ENCODE measurements at regions not wholly inside any gene's neighbourhood (a gene's known extent, or its start where the extent isn't known, plus 50 kb on each side); places are given as distances from the start of the nearest gene placed in this dataset.

DNA sequence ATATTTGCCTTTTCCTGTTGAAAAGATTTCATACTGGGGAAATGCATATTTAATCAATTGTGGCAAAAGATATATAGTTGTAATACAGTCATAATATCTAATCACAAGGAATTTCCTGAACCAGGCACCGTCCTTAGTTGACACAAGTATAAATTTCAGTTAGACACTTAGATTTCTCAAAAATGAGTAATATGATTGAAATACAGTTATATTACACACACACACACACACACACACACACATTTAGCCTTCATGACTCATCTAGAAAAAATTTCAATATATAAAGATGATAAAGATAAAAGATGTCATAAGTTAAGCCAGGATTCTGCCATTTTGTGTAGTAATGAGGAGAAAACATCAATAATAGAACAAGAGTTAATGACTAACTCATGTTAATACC is 258.4 kb upstream of the ZNF804A start:
- H3K27ac ChIP-seq (ENCODE audit: low read length): no peak overlapping the region
- no peaks in the 10 kb centered on the region for H3K79me2 ChIP-seq (replicated peaks; ENCODE audit: insufficient read depth, low read length)
- no peaks in the 10 kb centered on the region for H3K27me3 ChIP-seq (ENCODE audit: insufficient read depth, low read depth, low read length)
- no peak overlapping the region for H3K4me3 ChIP-seq (ENCODE audit: low read length)
- H3K9me2 ChIP-seq (ENCODE audit: insufficient read depth, low read length): no peaks in the 10 kb centered on the region
- H3K4me2 ChIP-seq (ENCODE audit: low read length): no peak overlapping the region
- no peak overlapping the region for H3K9ac ChIP-seq (ENCODE audit: low read length)
- no peak for TF ChIP-seq TAF1 (IDR thresholded peaks at IDR 0.05; ENCODE audit: low read depth)
- no peak for TF ChIP-seq EP300 (conservative IDR thresholded peaks at IDR 0.05; ENCODE audit: poor library complexity, severe bottlenecking)
- TF ChIP-seq, protein P1, sequence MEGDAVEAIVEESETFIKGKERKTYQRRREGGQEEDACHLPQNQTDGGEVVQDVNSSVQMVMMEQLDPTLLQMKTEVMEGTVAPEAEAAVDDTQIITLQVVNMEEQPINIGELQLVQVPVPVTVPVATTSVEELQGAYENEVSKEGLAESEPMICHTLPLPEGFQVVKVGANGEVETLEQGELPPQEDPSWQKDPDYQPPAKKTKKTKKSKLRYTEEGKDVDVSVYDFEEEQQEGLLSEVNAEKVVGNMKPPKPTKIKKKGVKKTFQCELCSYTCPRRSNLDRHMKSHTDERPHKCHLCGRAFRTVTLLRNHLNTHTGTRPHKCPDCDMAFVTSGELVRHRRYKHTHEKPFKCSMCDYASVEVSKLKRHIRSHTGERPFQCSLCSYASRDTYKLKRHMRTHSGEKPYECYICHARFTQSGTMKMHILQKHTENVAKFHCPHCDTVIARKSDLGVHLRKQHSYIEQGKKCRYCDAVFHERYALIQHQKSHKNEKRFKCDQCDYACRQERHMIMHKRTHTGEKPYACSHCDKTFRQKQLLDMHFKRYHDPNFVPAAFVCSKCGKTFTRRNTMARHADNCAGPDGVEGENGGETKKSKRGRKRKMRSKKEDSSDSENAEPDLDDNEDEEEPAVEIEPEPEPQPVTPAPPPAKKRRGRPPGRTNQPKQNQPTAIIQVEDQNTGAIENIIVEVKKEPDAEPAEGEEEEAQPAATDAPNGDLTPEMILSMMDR (IDR thresholded peaks at IDR 0.05; ENCODE audit: poor library complexity, severe bottlenecking): no peak
- no peak for TF ChIP-seq POLR2AphosphoS5 (IDR thresholded peaks at IDR 0.05)
- TF ChIP-seq, protein P2, sequence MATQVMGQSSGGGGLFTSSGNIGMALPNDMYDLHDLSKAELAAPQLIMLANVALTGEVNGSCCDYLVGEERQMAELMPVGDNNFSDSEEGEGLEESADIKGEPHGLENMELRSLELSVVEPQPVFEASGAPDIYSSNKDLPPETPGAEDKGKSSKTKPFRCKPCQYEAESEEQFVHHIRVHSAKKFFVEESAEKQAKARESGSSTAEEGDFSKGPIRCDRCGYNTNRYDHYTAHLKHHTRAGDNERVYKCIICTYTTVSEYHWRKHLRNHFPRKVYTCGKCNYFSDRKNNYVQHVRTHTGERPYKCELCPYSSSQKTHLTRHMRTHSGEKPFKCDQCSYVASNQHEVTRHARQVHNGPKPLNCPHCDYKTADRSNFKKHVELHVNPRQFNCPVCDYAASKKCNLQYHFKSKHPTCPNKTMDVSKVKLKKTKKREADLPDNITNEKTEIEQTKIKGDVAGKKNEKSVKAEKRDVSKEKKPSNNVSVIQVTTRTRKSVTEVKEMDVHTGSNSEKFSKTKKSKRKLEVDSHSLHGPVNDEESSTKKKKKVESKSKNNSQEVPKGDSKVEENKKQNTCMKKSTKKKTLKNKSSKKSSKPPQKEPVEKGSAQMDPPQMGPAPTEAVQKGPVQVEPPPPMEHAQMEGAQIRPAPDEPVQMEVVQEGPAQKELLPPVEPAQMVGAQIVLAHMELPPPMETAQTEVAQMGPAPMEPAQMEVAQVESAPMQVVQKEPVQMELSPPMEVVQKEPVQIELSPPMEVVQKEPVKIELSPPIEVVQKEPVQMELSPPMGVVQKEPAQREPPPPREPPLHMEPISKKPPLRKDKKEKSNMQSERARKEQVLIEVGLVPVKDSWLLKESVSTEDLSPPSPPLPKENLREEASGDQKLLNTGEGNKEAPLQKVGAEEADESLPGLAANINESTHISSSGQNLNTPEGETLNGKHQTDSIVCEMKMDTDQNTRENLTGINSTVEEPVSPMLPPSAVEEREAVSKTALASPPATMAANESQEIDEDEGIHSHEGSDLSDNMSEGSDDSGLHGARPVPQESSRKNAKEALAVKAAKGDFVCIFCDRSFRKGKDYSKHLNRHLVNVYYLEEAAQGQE (IDR thresholded peaks at IDR 0.05; ENCODE audit: borderline replicate concordance): no peak
- no peak for TF ChIP-seq EZH2 (IDR thresholded peaks at IDR 0.05; ENCODE audit: borderline replicate concordance, insufficient read depth, low read length, poor library complexity, severe bottlenecking)
- TF ChIP-seq SMC3 (conservative IDR thresholded peaks at IDR 0.05; ENCODE audit: poor library complexity): no peak
- TF ChIP-seq MXI1 (conservative IDR thresholded peaks at IDR 0.05; ENCODE audit: poor library complexity, severe bottlenecking): no peak
- H4K20me1 ChIP-seq (ENCODE audit: insufficient read depth): no peaks in the 10 kb centered on the region
- no peak overlapping the region for H2AFZ ChIP-seq (ENCODE audit: low read depth, low read length)
- no peaks in the 10 kb centered on the region for H3K9me3 ChIP-seq (ENCODE audit: low read length)
- no peaks in the 10 kb centered on the region for H3K36me3 ChIP-seq (ENCODE audit: insufficient read depth, low read length)
- no peaks in the 10 kb centered on the region for H3F3A ChIP-seq (ENCODE audit: insufficient read depth, low read length, poor library complexity, severe bottlenecking)

DNA sequence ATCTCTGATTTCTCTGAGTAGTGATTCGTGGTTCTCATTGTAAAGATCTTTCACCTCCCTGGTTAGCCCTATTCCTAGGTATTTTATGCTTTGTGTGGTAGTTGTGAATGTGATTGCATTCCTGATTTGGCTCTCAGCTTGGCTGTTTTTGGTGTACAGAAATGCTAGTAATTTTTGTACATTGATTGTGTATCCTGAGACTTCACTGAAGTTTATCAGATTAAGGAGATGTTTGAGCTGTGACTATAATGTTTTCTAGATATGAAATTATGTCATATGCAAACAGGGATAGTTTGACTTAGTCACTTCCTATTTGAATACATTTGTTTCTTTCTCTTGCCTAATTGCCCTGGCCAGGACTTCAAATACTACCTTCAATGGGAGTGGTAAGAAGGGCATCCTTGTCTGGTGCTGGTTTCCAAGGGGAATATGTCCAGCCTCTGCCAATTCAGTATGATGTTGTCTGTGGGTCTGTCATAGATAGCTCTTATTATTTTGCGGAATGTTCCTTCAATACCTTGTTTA is 251.9 kb upstream of the ZNF804A start:
- no peak overlapping the region for H3K4me3 ChIP-seq (ENCODE audit: low read length)
- H3K9me2 ChIP-seq (ENCODE audit: insufficient read depth, low read length): no peaks in the 10 kb centered on the region
- no peak overlapping the region for H2AFZ ChIP-seq (ENCODE audit: low read depth, low read length)
- no peaks in the 10 kb centered on the region for H3K79me2 ChIP-seq (replicated peaks; ENCODE audit: insufficient read depth, low read length)
- H4K20me1 ChIP-seq (ENCODE audit: insufficient read depth): no peaks in the 10 kb centered on the region
- no peaks in the 10 kb centered on the region for H3K36me3 ChIP-seq (ENCODE audit: insufficient read depth, low read length)
- no peak overlapping the region for H3K4me2 ChIP-seq (ENCODE audit: low read length)
- H3F3A ChIP-seq (ENCODE audit: insufficient read depth, low read length, poor library complexity, severe bottlenecking): no peaks in the 10 kb centered on the region
- H3K27ac ChIP-seq (ENCODE audit: low read length): no peak overlapping the region
- TF ChIP-seq POLR2AphosphoS5 (IDR thresholded peaks at IDR 0.05): no peak
- H3K9ac ChIP-seq (ENCODE audit: low read length): no peak overlapping the region
- H3K9me3 ChIP-seq (ENCODE audit: low read length): no peaks in the 10 kb centered on the region
- H3K27me3 ChIP-seq (ENCODE audit: insufficient read depth, low read depth, low read length): no peaks in the 10 kb centered on the region

DNA sequence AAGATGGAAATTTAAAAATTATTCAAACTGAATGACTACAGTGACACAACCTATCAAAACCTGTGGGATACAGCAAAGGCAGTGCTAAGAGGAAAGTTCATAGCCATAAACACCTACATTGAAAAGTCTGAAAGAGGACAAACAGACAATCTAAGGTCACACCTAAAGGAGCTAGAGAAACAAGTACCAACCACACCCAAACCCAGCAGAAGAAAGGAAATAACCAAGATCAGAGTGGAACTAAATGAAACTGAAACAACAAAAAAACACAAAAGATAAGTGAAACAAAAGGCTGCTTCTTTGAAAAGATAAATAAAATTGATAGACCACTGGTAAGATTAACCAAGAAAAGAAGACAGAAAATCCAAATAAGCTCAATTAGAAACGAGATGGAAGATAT is 247.2 kb upstream of the ZNF804A start:
- Histone ChIP-seq H3K9ac (ENCODE audit: low read length) (no peak overlapping the region), H3K4me3 (ENCODE audit: low read length) (no peak overlapping the region), H3K4me2 (ENCODE audit: low read length) (no peak overlapping the region), H3K27me3 (ENCODE audit: insufficient read depth, low read depth, low read length) (no peaks in the 10 kb centered on the region), H3K36me3 (ENCODE audit: insufficient read depth, low read length) (no peaks in the 10 kb centered on the region), H2AFZ (ENCODE audit: low read depth, low read length) (no peak overlapping the region), H3K9me3 (ENCODE audit: low read length) (no peaks in the 10 kb centered on the region), H3K27ac (ENCODE audit: low read length) (no peak overlapping the region), H3K9me2 (ENCODE audit: insufficient read depth, low read length) (no peaks in the 10 kb centered on the region), H3F3A (ENCODE audit: insufficient read depth, low read length, poor library complexity, severe bottlenecking) (no peaks in the 10 kb centered on the region), H3K79me2 (replicated peaks; ENCODE audit: insufficient read depth, low read length) (no peaks in the 10 kb centered on the region), H4K20me1 (ENCODE audit: insufficient read depth) (no peaks in the 10 kb centered on the region)
- TF ChIP-seq RAD21 (conservative IDR thresholded peaks at IDR 0.05): no peak
- no peak for TF ChIP-seq POLR2AphosphoS5 (IDR thresholded peaks at IDR 0.05)
- TF ChIP-seq MXI1 (conservative IDR thresholded peaks at IDR 0.05; ENCODE audit: poor library complexity, severe bottlenecking): no peak
- no peak for TF ChIP-seq SMC3 (conservative IDR thresholded peaks at IDR 0.05; ENCODE audit: poor library complexity)
- no peak for TF ChIP-seq EP300 (conservative IDR thresholded peaks at IDR 0.05; ENCODE audit: poor library complexity, severe bottlenecking)
- TF ChIP-seq, protein P2 (IDR thresholded peaks at IDR 0.05; ENCODE audit: borderline replicate concordance): no peak
- TF ChIP-seq TAF1 (IDR thresholded peaks at IDR 0.05; ENCODE audit: low read depth): no peak
- TF ChIP-seq, protein P1 (IDR thresholded peaks at IDR 0.05; ENCODE audit: poor library complexity, severe bottlenecking): no peak
- TF ChIP-seq EZH2 (IDR thresholded peaks at IDR 0.05; ENCODE audit: borderline replicate concordance, insufficient read depth, low read length, poor library complexity, severe bottlenecking): no peak
